Endothelial cell of umbilical vein (primary cell): ENCODE measurements at regions not wholly inside any gene's neighbourhood (a gene's known extent, or its start where the extent isn't known, plus 50 kb on each side); places are given as distances from the start of the nearest gene placed in this dataset.

ENCODE experiments used
- BruUV-seq: library from RNA; stranded (reverse); fragments of 400-500 nt; replicated peaks from 2 replicates; lab custom pipeline; 2021; lab: Mats Ljungman, UMichigan
- CTCF ChIA-PET: fragments of 300-600, 350-600 bp; sonication (Branson Sonifier 250); formaldehyde crosslinking; loops from one replicate; lab custom pipeline; 2021; ENCODE audit warnings: antibody characterized with exemption, inconsistent platforms; lab: Charles Lee
- POLR2A ChIA-PET: fragments of 300-600, 350-600 bp; sonication (Branson Sonifier 250); formaldehyde crosslinking; loops from one replicate; lab custom pipeline; 2021; ENCODE audit warnings: antibody characterized with exemption, inconsistent platforms; lab: Charles Lee
- DNase-seq: peaks from one replicate; pipeline ENCODE4 v3.0.0-alpha.2; 2011; ENCODE audit warnings: low read depth, low spot score
- FAIRE-seq: peaks from 2 replicates; lab custom pipeline; 2011; peaks lifted over from hg19 to GRCh38; lab: Jason Lieb, UNC
- H2AFZ ChIP-seq: 2 replicates; pipeline ENCODE4 v1.6.0; 2012; ENCODE audit warnings: low read depth, low read length, control low read depth, inconsistent platforms
- H3K27ac ChIP-seq: 2 replicates; pipeline ENCODE4 v1.5.1; 2011; ENCODE audit warnings: low read depth, mild to moderate bottlenecking, control low read depth, low read length, moderate library complexity; ENCODE audit not compliant: insufficient read depth
- H3K27me3 ChIP-seq, 2 experiments: 2 replicates each; pipeline versions ENCODE4 v1.6.0 to v1.6.1; 2011; ENCODE audit warnings: low read length in 2 of 2, mixed read lengths in 1 of 2; ENCODE audit not compliant: control insufficient read depth in 2 of 2, insufficient read depth in 2 of 2
- H3K36me3 ChIP-seq, 2 experiments: 2 replicates in 1 of 2; 3 replicates in 1 of 2; pipeline ENCODE4 v1.5.1; 2011; ENCODE audit warnings: low read length in 2 of 2, mild to moderate bottlenecking in 1 of 2, moderate library complexity in 1 of 2; ENCODE audit not compliant: control insufficient read depth in 2 of 2, insufficient read depth in 2 of 2; ENCODE audit errors: extremely low read depth in 1 of 2
- H3K4me1 ChIP-seq: 3 replicates; pipeline ENCODE4 v1.5.1; 2011; ENCODE audit warnings: mild to moderate bottlenecking, low read length; ENCODE audit not compliant: control insufficient read depth, insufficient read depth; ENCODE audit errors: extremely low read depth
- H3K4me2 ChIP-seq: 2 replicates; pipeline ENCODE4 v1.6.1; 2011; ENCODE audit warnings: low read length, control low read depth, mixed read lengths; ENCODE audit not compliant: insufficient read depth
- H3K4me3 ChIP-seq, 3 experiments: fragments of 200-600 bp in 1 of 3; sonication (generic), shearing (Covaris generic) in 1 of 3; replicated peaks in 1 of 3; 2 replicates each; pipeline ENCODE4 v1.5.1; 2011 to 2016; ENCODE audit warnings: control low read depth in 3 of 3, low read length in 3 of 3, mild to moderate bottlenecking in 2 of 3, inconsistent platforms in 1 of 3, low read depth in 1 of 3, moderate library complexity in 1 of 3; ENCODE audit not compliant: insufficient read depth in 1 of 3
- H3K79me2 ChIP-seq: 2 replicates; pipeline ENCODE4 v1.6.0; 2012; ENCODE audit warnings: low read length, inconsistent platforms; ENCODE audit not compliant: control insufficient read depth, insufficient read depth
- H3K9ac ChIP-seq: replicated peaks from 2 replicates; pipeline ENCODE3; 2011; ENCODE audit warnings: low read length, control low read depth; ENCODE audit not compliant: insufficient read depth; ENCODE audit errors: extremely low read depth
- H3K9me1 ChIP-seq: replicated peaks from 3 replicates; pipeline ENCODE4 v1.6.0; 2011; ENCODE audit warnings: mild to moderate bottlenecking, low read length; ENCODE audit not compliant: control insufficient read depth, insufficient read depth; ENCODE audit errors: extremely low read depth
- H3K9me3 ChIP-seq: replicated peaks from 2 replicates; pipeline ENCODE4 v1.5.1; 2012; ENCODE audit warnings: low read length, inconsistent platforms; ENCODE audit not compliant: control insufficient read depth, insufficient read depth
- H4K20me1 ChIP-seq: replicated peaks from 2 replicates; pipeline ENCODE3; 2011; ENCODE audit warnings: mild to moderate bottlenecking, low read length; ENCODE audit not compliant: control insufficient read depth, insufficient read depth; ENCODE audit errors: extremely low read depth
- EZH2 ChIP-seq: IDR thresholded peaks from 2 replicates; pipeline ENCODE4 v1.6.1; 2012; ENCODE audit warnings: borderline replicate concordance, low read depth, mild to moderate bottlenecking, moderate library complexity, low read length, inconsistent platforms; ENCODE audit not compliant: severe bottlenecking
- FOS ChIP-seq: IDR thresholded peaks from 2 replicates; pipeline ENCODE4 v1.6.1; 2011; ENCODE audit warnings: mild to moderate bottlenecking, low read length, moderate library complexity, borderline replicate concordance; ENCODE audit not compliant: insufficient read depth
- GATA2 ChIP-seq: IDR thresholded peaks from 2 replicates; pipeline ENCODE4 v1.7.0; 2011; ENCODE audit warnings: low read depth, mild to moderate bottlenecking, moderate library complexity, mixed read lengths, low read length; ENCODE audit not compliant: insufficient read length, insufficient read depth
- JUN ChIP-seq: IDR thresholded peaks from 2 replicates; pipeline ENCODE4 v1.6.1; 2011; ENCODE audit warnings: borderline replicate concordance, low read depth; ENCODE audit not compliant: insufficient read length, insufficient read depth
- MYC ChIP-seq: IDR thresholded peaks from one replicate; pipeline ENCODE4 v1.6.1; 2011; ENCODE audit warnings: mild to moderate bottlenecking, low read depth, low read length
- POLR2A ChIP-seq: IDR thresholded peaks from 2 replicates; pipeline ENCODE4 v1.6.1; 2012; ENCODE audit warnings: low read depth, mild to moderate bottlenecking, control low read depth, low read length
- POLR2AphosphoS5 ChIP-seq: IDR thresholded peaks from 2 replicates; pipeline ENCODE4 v1.6.1; 2012; ENCODE audit warnings: low read depth, mild to moderate bottlenecking, control low read depth, low read length, moderate library complexity; ENCODE audit not compliant: insufficient read depth
- dilution Hi-C: fragments of 300-500 bp; cut with MboI; formaldehyde crosslinking; loops from one replicate; pipeline ENCODE4 v1.15.0; 2019; ENCODE audit warnings: low sequenced_read_pairs; ENCODE audit not compliant: extremely low pct_ligation_motif_present
- intact Hi-C: fragments of 100-400 bp; cut with micrococcal nuclease; formaldehyde crosslinking; loops from one replicate; pipeline ENCODE4 v1.10.0; 2022
- TF ChIP-seq, protein P1 (sequence below), 2 donors: IDR thresholded peaks; 1 replicate in 1 of 2; 2 replicates in 1 of 2; pipeline ENCODE4 v1.5.1; 2011; ENCODE audit warnings: low read length in 2 of 2, mild to moderate bottlenecking in 2 of 2, moderate library complexity in 2 of 2, control low read depth in 1 of 2, inconsistent platforms in 1 of 2, low read depth in 1 of 2; ENCODE audit not compliant: insufficient read depth in 1 of 2; ENCODE audit errors: extremely low read depth in 1 of 2
- TF ChIP-seq, protein P2 (sequence below): IDR thresholded peaks from 2 replicates; pipeline ENCODE4 v1.6.1; 2011; ENCODE audit not compliant: insufficient read depth, insufficient read length

DNA sequence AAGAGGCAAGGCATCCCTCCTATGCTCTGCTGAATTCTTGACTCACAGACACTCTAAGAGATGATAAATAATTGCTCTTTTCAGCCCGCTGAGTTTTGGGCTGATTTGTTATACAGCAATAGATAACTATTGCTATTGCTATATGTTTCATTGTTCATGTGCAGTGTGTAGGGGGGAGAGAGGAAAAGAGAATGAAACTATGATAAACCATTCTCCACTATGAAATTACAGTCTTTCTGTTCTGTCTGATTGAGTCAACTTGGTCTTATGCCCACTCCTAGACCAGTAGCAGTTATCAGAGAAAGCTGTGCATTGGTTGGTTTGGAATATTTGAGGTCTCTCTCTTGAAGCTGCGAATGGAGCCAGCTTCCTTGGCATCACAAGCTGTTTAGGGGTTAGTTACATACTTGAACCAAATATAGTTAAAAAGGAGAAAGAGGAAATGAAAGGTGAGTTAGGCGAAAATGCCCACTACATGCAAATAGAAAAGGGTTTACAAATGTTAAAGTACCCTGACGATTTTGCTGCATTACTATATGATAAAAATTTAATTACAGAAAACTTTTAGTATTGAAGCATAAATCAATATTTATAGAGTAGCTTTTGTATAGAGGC is 136.3 kb upstream of the ACTBL2 start:
- H3K9me3 ChIP-seq = no peaks in the 10 kb centered on the region
- intact Hi-C loops (no loop called here), dilution Hi-C loops (no loop called here)
- no peak overlapping the region for H2AFZ ChIP-seq
- H3K4me3 ChIP-seq = no peak overlapping the region
- no peaks in the 10 kb centered on the region for H3K79me2 ChIP-seq
- ChIA-PET CTCF (no interaction called here), POLR2A (no interaction called here)
- no peaks in the 10 kb centered on the region for H3K4me1 ChIP-seq
- no peaks in the 10 kb centered on the region for H3K36me3 ChIP-seq
- TF ChIP-seq, protein P1, sequence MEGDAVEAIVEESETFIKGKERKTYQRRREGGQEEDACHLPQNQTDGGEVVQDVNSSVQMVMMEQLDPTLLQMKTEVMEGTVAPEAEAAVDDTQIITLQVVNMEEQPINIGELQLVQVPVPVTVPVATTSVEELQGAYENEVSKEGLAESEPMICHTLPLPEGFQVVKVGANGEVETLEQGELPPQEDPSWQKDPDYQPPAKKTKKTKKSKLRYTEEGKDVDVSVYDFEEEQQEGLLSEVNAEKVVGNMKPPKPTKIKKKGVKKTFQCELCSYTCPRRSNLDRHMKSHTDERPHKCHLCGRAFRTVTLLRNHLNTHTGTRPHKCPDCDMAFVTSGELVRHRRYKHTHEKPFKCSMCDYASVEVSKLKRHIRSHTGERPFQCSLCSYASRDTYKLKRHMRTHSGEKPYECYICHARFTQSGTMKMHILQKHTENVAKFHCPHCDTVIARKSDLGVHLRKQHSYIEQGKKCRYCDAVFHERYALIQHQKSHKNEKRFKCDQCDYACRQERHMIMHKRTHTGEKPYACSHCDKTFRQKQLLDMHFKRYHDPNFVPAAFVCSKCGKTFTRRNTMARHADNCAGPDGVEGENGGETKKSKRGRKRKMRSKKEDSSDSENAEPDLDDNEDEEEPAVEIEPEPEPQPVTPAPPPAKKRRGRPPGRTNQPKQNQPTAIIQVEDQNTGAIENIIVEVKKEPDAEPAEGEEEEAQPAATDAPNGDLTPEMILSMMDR (IDR thresholded peaks at IDR 0.05; ENCODE audit: extremely low read depth in 1 of 2, insufficient read depth in 1 of 2, low read depth in 1 of 2, low read length in 2 of 2) = no peak
- TF ChIP-seq, protein P2, sequence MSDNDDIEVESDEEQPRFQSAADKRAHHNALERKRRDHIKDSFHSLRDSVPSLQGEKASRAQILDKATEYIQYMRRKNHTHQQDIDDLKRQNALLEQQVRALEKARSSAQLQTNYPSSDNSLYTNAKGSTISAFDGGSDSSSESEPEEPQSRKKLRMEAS = no peak
- TF ChIP-seq GATA2 (no peak), POLR2A (no peak), POLR2AphosphoS5 (no peak), JUN (no peak), MYC (no peak), EZH2 (no peak), FOS (no peak)
- no peak overlapping the region for H3K4me2 ChIP-seq
- BruUV-seq = no TSS peak
- DNase-seq (no peak), FAIRE-seq (no peak)
- no peak overlapping the region for H3K27ac ChIP-seq
- H3K9me1 ChIP-seq = no peaks in the 10 kb centered on the region
- H3K9ac ChIP-seq = no peak overlapping the region
- H4K20me1 ChIP-seq = no peaks in the 10 kb centered on the region
- no peaks in the 10 kb centered on the region for H3K27me3 ChIP-seq
